RCC 7860 (cell line): ENCODE measurements at regions not wholly inside any gene's neighbourhood (a gene's known extent, or its start where the extent isn't known, plus 50 kb on each side); places are given as distances from the start of the nearest gene placed in this dataset.

Experiments used
- DNase-seq: peaks from one replicate; pipeline ENCODE4 v3.0.0-alpha.2; 2015; ENCODE audit warnings: low spot score
- FAIRE-seq: peaks from 2 replicates; lab custom pipeline; 2012; peaks lifted over from hg19 to GRCh38; lab: Jason Lieb, UNC

GRCh38 chr12:16415155-16415554 lies 67.7 kb downstream of the MGST1 start:
- no peak for FAIRE-seq

DNA sequence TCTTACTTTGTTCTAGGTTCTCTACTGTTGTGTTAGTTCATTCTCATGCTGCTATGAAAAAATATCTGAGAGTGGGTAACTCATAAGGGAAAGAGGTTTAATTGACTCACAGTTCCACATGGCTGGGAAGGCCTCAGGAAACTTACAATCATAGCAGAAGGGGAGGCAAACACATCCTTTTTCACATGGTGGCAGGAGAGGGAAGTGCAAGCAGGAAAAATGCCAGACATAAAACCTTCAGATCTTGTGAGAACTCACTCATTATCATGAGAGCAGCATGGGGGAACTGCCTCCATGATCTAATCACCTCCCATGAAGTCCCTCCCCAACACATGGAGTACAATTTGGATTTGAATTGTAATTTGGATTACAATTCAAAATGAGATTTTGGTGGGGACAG lies 69.6 kb downstream of the MGST1 start:
- FAIRE-seq (no peak), DNase-seq (no peak)

More at GRCh38 chr12:16415155-16415554, 67.7 kb downstream of the MGST1 start:
- DNase-seq, result no peak

DNA sequence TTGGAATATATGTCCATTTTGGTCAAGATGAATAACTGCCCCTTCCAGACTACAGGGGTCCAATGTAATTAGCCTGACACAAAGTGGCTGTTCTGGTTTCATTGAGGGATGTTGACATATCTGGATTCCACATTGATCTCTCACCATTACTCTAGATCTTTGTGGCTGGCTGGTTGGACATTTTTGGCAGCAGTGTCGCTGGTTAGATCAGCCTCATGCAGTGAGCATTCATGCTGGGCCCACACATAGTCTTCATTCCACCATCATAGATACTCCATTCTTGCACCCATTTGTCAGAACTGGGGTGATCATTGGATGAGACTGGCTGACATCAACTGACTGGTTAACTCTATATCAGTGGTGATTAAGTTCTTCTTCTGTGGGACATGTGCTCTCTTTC lies 74.4 kb downstream of the MGST1 start:
- FAIRE-seq, result no peak
- no peak for DNase-seq

DNA sequence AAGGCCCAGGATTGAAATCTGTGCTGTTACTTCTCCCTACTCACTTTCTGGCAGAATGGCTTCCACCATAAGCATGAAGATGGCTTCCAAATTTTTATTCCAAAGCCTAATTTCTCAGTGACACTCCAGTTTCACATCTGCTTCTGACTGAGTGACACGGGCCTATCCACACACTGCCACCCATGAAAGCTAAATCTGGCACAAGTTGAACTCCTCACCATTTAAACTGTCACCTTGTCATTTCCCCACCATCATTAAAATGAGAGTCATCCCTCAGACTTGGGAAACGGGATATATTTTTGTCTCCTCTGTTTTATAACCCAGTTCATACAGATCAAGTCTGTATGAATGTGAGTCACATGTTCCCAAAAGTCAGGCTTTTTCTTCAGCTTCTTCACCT lies 77.1 kb downstream of the MGST1 start:
- FAIRE-seq, result no peak
- no peak for DNase-seq

GRCh38 chr12:16435875-16436554 lies 88.6 kb downstream of the MGST1 start:
- DNase-seq, result no peak
- FAIRE-seq, result no peak

DNA sequence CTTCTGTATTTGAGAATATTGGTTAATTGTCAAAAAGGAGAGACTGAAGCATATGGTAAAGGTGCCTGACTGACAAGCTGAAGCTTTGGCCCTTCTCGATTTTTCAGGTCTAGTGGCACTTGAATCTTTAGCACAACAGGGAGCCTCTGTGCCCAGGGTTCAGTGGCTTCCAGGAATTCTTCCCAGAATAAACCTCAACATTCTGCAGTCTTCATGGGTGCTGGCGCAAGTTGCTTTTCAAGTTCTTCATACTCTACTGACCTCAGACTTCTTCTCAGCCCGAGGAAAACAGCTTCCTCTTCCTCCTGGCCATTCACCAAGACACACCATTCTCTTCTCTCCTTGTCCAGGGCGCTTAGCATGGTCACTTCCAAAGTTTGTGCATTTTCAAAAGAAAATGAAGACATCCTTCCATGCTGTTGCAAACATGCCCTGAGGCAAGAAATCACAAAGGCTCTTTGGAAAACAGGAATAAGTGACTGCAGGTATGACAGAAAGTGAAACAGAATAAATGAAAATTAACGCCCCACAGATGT lies 89.9 kb downstream of the MGST1 start:
- no peak for FAIRE-seq
- DNase-seq, result peak; percentile 6

DNA sequence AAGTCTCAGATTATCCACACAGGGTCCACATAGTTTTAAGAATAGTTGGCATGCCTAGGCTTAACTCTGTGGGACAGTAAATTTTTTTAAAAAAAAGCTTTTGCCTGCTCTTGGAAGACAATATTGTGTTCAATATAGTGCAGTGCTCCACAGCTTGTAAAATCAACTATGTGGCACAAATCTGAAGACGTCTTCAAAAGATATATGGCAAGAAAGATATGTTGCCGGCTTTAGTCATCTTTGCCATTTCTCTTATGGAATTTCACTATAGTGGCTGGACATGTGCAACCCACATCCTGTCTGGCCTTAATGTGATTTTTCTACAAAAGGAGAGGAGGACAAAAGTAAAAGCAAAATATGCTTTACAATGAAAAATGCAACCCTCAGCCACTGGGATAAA lies 90.5 kb downstream of the MGST1 start:
- DNase-seq (no peak), FAIRE-seq (no peak)

DNA sequence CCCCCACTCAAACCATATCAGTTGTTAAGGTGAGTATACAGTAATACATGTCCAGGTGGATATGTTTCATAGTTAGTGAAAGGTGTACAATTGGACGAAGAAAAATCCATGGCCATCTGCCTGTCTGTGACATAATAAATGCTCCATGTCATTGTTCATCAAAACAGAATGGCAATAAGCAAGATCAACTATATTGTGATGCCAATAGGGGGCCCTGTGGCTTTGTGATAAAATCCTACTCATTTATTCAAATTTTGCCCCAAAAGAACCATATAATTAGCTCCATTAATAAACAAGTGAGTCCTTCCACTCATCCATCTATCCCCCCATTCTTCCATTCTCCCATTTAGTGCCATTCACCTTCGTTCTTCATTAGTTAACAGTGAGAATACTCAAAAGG lies 102.0 kb downstream of the MGST1 start:
- no peak for DNase-seq
- no peak for FAIRE-seq

GRCh38 chr12:16453319-16453718 lies 105.9 kb downstream of the MGST1 start:
- DNase-seq (no peak), FAIRE-seq (no peak)

DNA sequence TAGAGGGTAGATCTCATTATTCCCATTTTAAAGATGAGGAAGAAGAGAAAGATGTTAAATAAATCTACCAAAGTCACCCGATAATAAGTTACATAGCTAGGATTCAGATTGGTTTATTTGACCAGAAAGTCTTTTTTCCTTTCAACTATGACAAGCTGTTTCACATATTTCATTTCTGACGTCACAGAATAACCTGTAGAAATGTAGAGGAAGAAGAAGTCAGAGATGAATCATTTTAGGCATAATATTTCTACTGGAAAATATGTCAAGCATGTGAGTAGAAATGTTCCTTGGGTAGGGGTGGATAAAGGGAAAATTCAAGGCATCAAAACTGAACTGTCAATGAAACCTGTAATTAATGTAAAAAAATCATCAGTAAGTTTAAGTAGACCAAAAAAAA lies 107.0 kb downstream of the MGST1 start:
- DNase-seq (peak; percentile 27), FAIRE-seq (no peak)

DNA sequence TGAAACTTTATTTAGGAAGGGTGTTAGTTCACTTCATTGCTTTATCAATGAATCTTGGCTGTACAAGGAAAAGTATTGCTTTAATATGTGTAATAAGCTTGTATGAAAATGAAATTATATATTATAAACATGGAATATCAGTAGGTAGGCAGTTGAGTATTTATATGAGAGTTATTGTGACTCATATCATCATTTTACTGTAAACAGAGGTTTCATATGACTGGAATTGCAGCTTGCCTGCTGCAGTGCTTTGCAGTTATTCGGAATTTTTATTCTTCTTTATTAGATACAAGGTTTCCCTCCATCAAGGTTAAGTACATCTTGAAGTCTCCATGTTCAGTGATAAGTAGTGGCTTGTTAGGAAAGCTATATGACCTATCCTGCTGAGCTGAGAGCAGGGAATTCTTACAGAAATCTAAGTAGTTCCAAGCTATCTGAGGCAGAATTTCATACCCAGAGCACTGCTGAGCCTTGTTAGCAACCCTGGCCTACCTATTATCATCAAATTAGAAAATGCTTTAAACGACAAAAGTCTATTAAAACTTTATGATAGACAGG lies 111.2 kb downstream of the MGST1 start:
- FAIRE-seq (no peak), DNase-seq (no peak)

- no peak for DNase-seq
- no peak for FAIRE-seq
Measured at GRCh38 chr12:16467272-16467671, 119.8 kb downstream of the MGST1 start.

DNA sequence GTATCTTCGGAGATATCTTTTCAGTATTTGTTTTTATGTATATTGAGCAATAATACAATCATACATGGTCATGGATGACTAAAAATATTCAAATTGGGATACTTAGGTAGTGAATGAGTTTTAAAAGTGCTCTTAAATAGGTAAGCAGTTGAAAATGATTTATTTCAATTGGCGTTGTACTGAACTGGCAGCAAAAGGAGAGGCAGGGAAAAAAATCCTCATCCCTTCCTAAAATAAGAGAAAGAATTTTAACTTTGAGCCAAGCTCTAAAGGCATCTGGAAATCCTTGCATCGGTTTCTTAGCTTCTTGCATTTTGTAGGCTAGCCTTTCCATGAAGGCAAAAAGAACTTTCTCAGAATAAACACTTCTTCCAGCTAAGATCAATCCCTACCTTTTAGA lies 125.2 kb downstream of the MGST1 start:
- no peak for DNase-seq
- no peak for FAIRE-seq

DNA sequence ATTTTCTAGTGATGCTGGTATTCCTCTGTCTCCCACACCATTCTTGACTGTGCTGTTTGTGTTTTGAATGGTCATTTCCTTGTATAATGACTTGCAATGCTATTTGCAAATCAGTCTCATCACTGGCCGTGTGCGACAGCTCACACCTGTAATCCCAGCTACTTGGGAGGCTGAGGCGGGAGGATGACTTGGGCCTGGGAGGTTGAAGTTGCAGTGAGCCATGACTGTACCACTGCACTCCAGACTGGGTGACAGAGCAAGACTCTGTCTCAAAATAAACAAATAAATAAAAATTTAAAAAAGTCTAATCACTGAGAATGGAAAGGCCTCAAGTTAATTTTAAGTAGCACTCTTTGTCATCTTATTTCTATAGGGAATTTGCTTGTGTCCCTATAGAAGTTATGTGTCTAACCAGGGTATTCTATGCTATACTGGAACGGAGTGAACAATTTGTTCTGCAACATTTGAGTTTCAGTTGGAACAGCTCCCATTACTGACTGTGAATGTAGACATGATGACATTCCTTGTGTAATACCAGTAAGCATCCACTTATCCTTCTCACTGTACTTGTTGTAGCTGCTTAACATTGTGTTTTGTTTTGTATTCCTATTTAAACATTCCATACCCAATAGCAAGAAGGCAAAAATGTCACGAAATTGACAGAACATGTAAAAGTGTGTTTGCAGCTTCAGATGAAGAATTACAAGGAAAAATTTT lies 126.3 kb downstream of the MGST1 start:
- no peak for DNase-seq

DNA sequence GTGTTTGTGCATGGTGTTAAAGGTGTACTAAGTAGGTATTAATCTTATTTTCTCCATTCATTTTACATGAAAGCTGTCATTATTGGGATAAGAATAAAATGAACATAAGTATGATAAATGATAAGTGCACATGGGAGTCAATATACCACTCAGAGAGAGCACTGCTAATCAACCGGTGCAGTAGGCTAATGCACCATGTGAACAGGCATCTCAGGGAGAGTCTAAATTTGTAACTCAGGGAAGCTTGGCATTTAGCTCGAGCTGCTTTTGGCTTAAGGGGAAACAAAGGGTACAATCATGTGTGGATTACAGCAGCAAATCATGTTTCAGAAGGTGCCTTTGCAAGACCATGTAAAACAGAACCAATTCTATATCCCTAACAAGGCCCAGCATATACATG lies 127.4 kb downstream of the MGST1 start:
- FAIRE-seq, result no peak

More for the DNA sequence above, 126.3 kb downstream of the MGST1 start:
- no peak for FAIRE-seq

DNA sequence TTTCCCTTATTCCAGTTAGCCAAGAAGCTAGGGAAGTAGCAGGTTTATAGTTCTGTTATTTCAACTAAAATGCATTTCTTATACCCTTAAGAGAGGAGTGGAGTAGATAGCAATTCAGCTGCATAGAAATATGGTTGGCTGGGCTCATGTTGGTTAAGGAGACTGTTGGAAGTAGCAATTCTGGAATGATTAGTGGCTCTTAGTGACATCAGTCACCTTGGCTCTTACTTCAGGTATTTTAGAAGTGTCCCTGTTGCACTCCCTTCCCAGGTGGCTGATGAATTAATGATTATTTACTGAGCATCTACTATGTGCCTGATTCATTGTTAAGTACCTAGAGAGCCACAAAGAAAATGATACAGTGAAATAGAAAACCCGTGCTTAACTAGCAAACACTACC lies 128.1 kb downstream of the MGST1 start:
- DNase-seq, result no peak
- FAIRE-seq, result no peak

More for the DNA sequence above, 127.4 kb downstream of the MGST1 start:
- DNase-seq, result no peak

DNA sequence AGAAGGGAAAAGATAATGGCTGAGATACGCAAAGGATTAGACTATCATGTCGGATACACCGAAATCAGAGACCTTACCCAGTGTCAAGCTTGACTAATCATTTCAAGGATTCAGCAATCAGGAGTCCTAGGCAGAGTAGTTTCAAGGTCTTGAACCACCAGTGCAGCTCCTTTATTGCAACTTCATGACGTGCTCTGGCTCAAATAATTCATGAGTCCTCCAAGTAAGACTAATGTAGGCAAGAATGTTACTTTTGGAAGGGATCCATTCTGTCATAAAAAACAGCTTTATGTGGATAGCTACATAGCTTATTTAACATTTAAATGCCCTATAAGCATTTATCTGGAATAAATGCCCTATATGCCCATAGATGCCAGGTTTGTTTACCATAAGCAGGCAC lies 123.2 kb downstream of the LMO3 start:
- DNase-seq (no peak), FAIRE-seq (no peak)

GRCh38 chr12:16492240-16492639 lies 113.7 kb downstream of the LMO3 start:
- DNase-seq (no peak), FAIRE-seq (no peak)

- FAIRE-seq (no peak), DNase-seq (no peak)
Measured at GRCh38 chr12:16492820-16493797, 112.9 kb downstream of the LMO3 start.

GRCh38 chr12:16495196-16495595 lies 110.8 kb downstream of the LMO3 start:
- no peak for FAIRE-seq
- no peak for DNase-seq
